Uterus (tissue), 2 donors: ENCODE measurements at regions not wholly inside any gene's neighbourhood (a gene's known extent, or its start where the extent isn't known, plus 50 kb on each side); places are given as distances from the start of the nearest gene placed in this dataset.

Source experiments
- CTCF ChIP-seq, 4 experiments: fragments of 200-600 bp in 2 of 4; fragments of 450-650 bp in 2 of 4; sonication (generic) in 2 of 4; IDR thresholded peaks; one replicate each; pipeline ENCODE4 v1.5.1; 2016 to 2019; ENCODE audit warnings: antibody characterized with exemption in 4 of 4, mild to moderate bottlenecking in 2 of 4, moderate library complexity in 1 of 4
- POLR2A ChIP-seq, 2 donors: fragments of 450-650 bp; IDR thresholded peaks; one replicate each; pipeline ENCODE4 v1.6.1; 2016; ENCODE audit warnings: antibody characterized with exemption in 2 of 2, mild to moderate bottlenecking in 1 of 2, moderate library complexity in 1 of 2

- TF ChIP-seq POLR2A (IDR thresholded peaks at IDR 0.05): no peak
- no peak for TF ChIP-seq CTCF (IDR thresholded peaks at IDR 0.05)
These were observed 618.0 kb downstream of the NYAP2 start for GRCh38 chr2:226017537-226017936.
